A673 (cell line): ENCODE measurements at regions not wholly inside any gene's neighbourhood (a gene's known extent, or its start where the extent isn't known, plus 50 kb on each side); places are given as distances from the start of the nearest gene placed in this dataset.

Source experiments
- BruUV-seq: library from RNA; stranded (reverse); fragments of 400-500 nt; replicated peaks from 2 replicates; lab custom pipeline; 2021; lab: Mats Ljungman, UMichigan
- CTCF ChIA-PET: fragments of 300-600 bp; sonication (Branson Sonifier 250); formaldehyde crosslinking; loops from one replicate; lab custom pipeline; 2022; ENCODE audit warnings: antibody characterized with exemption; lab: Charles Lee
- POLR2A ChIA-PET: fragments of 300-600 bp; sonication (Branson Sonifier 250); formaldehyde crosslinking; loops from one replicate; lab custom pipeline; 2022; ENCODE audit warnings: antibody characterized with exemption; ENCODE audit not compliant: low non-redundant PET; lab: Charles Lee
- DNase-seq: peaks from one replicate; pipeline ENCODE4 v3.0.0-alpha.2; 2015; ENCODE audit warnings: low spot score
- H3K27ac ChIP-seq: fragments of 200-600 bp; sonication (generic); 2 replicates; pipeline ENCODE4 v1.5.1; 2016; ENCODE audit warnings: mixed run types, low read depth, mild to moderate bottlenecking, mixed read lengths, antibody characterized with exemption, low read length; ENCODE audit not compliant: poor library complexity, severe bottlenecking
- H3K27me3 ChIP-seq: fragments of 200-600 bp; sonication (generic); replicated peaks from 2 replicates; pipeline ENCODE4 v1.6.1; 2017; ENCODE audit warnings: mixed run types, low read depth, mild to moderate bottlenecking, mixed read lengths, antibody characterized with exemption, low read length; ENCODE audit not compliant: insufficient read depth, poor library complexity
- H3K36me3 ChIP-seq: fragments of 200-600 bp; sonication (generic); 2 replicates; pipeline ENCODE4 v1.6.1; 2016; ENCODE audit warnings: mixed run types, mild to moderate bottlenecking, mixed read lengths, antibody characterized with exemption, low read length; ENCODE audit not compliant: insufficient read depth, poor library complexity, severe bottlenecking
- H3K4me1 ChIP-seq: fragments of 200-600 bp; sonication (generic); 2 replicates; pipeline ENCODE4 v1.6.1; 2017; ENCODE audit warnings: mixed run types, mild to moderate bottlenecking, mixed read lengths, antibody characterized with exemption, low read length; ENCODE audit not compliant: insufficient read depth, poor library complexity, severe bottlenecking
- H3K4me3 ChIP-seq: fragments of 200-600 bp; sonication (generic); 2 replicates; pipeline ENCODE4 v1.5.1; 2016; ENCODE audit warnings: low read depth, mixed run types, mild to moderate bottlenecking, mixed read lengths, low read length; ENCODE audit not compliant: poor library complexity, severe bottlenecking
- H3K9me3 ChIP-seq: fragments of 200-600 bp; sonication (generic); 2 replicates; pipeline ENCODE4 v1.6.1; 2016; ENCODE audit warnings: mixed run types, low read depth, mild to moderate bottlenecking, mixed read lengths, antibody characterized with exemption, low read length; ENCODE audit not compliant: poor library complexity, severe bottlenecking
- EZH2 ChIP-seq: fragments of 200-600 bp; sonication (generic); IDR thresholded peaks from 2 replicates; pipeline ENCODE4 v1.6.1; 2017; ENCODE audit warnings: borderline replicate concordance, low read depth, mild to moderate bottlenecking, mixed read lengths, antibody characterized with exemption, low read length; ENCODE audit not compliant: poor library complexity, severe bottlenecking
- intact Hi-C: fragments of 100-400 bp; cut with micrococcal nuclease; formaldehyde crosslinking; loops from one replicate; pipeline ENCODE4 v1.10.0; 2022; ENCODE audit not compliant: unreplicated experiment
- TF ChIP-seq, protein P1 (sequence below): fragments of 300-800, 200-600 bp; sonication (generic); conservative IDR thresholded peaks from 2 replicates; pipeline ENCODE4 v1.5.1; 2017; ENCODE audit warnings: low read depth, mild to moderate bottlenecking, antibody characterized with exemption, low read length, moderate library complexity, mixed read lengths

DNA sequence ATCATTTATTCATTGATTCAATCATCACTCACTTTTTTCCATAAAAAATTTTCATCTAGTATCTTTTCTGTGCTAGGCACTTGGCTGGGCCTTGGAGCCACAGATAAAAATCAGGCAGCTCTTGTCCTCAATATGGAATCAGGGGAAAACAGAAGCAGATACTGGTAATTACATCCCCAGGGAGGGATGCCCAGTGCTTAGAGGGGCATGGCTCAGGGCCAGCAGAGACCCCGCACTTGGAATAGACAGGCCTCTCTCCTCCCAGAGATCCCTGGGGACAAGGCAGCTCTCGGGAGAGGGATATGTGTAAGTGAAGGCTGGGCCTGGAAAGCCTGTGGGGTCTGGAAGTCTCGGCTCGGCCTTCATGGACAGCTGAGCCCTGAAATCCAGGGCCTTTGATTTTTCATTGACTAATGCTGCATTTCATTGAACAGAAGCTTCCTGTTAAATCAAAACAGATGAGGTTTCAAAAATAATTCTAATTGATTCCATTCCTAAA lies 180.4 kb downstream of the FOXD2 start:
- Histone ChIP-seq H3K9me3 (no peaks in the 10 kb centered on the region), H3K36me3 (no peaks in the 10 kb centered on the region), H3K4me1 (no peaks in the 10 kb centered on the region), H3K4me3 (no peak overlapping the region), H3K27ac (no peak overlapping the region), H3K27me3 (peaks cover 4% of the 10 kb centered on the region)
- TF ChIP-seq EZH2 = no peak
- TF ChIP-seq, protein P1, sequence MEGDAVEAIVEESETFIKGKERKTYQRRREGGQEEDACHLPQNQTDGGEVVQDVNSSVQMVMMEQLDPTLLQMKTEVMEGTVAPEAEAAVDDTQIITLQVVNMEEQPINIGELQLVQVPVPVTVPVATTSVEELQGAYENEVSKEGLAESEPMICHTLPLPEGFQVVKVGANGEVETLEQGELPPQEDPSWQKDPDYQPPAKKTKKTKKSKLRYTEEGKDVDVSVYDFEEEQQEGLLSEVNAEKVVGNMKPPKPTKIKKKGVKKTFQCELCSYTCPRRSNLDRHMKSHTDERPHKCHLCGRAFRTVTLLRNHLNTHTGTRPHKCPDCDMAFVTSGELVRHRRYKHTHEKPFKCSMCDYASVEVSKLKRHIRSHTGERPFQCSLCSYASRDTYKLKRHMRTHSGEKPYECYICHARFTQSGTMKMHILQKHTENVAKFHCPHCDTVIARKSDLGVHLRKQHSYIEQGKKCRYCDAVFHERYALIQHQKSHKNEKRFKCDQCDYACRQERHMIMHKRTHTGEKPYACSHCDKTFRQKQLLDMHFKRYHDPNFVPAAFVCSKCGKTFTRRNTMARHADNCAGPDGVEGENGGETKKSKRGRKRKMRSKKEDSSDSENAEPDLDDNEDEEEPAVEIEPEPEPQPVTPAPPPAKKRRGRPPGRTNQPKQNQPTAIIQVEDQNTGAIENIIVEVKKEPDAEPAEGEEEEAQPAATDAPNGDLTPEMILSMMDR = no peak
- intact Hi-C loops = no loop called here
- CTCF ChIA-PET = no interaction called here
- DNase-seq = no peak
- no TSS peak for BruUV-seq
- POLR2A ChIA-PET = no interaction called here

DNA sequence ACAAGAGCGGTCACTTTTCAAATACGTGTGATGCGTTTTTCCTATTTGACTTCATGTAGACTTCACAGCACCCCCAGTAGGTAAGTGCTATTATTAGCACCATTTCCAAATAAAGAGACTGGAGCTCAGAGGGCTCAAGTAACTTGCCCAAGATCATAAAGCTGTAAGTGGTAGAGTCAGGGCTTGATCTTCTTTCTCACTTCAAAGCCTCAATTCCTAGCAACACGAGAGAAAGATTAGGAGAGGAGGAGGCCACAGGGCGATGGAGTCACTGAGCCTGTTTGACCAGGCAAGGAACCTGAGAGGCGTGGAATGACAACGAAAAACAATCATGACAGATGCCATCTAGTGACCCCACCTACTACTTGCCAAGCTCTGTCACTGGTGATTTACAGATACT lies 181.0 kb downstream of the FOXD2 start:
- Histone ChIP-seq H3K36me3 (no peaks in the 10 kb centered on the region), H3K4me3 (no peak overlapping the region), H3K27me3 (peaks cover 4% of the 10 kb centered on the region), H3K27ac (no peak overlapping the region), H3K4me1 (no peaks in the 10 kb centered on the region), H3K9me3 (no peaks in the 10 kb centered on the region)
- CTCF ChIA-PET = no interaction called here
- no TSS peak for BruUV-seq
- POLR2A ChIA-PET = no interaction called here
- intact Hi-C loops = no loop called here
- no peak for TF ChIP-seq EZH2
- TF ChIP-seq, protein P1 = no peak
- DNase-seq = no peak

- BruUV-seq = no TSS peak
- POLR2A ChIA-PET = no interaction called here
- H3K27ac ChIP-seq = no peak overlapping the region
- H3K9me3 ChIP-seq = no peaks in the 10 kb centered on the region
- CTCF ChIA-PET = no interaction called here
- intact Hi-C loops = no loop called here
- no peak overlapping the region for H3K4me3 ChIP-seq
- TF ChIP-seq, protein P1 = no peak
- no peak for TF ChIP-seq EZH2
- no peaks in the 10 kb centered on the region for H3K36me3 ChIP-seq
- peaks cover 10% of the 10 kb centered on the region for H3K27me3 ChIP-seq
- no peak for DNase-seq
- no peaks in the 10 kb centered on the region for H3K4me1 ChIP-seq
These were observed 183.6 kb downstream of the FOXD2 start for GRCh38 chr1:47621483-47621882.
